HCT116 (cell line): ENCODE measurements at regions not wholly inside any gene's neighbourhood (a gene's known extent, or its start where the extent isn't known, plus 50 kb on each side); places are given as distances from the start of the nearest gene placed in this dataset.

Experiments used
- ATAC-seq: fragments of 200-7000 bp; cut with Tn5 transposase; 2 replicates; pipeline ENCODE4 v1.9.1; 2020; ENCODE audit warnings: mild to moderate bottlenecking, moderate library complexity
- BruUV-seq: library from RNA; stranded (reverse); fragments of 400-500 nt; replicated peaks from 2 replicates; lab custom pipeline; 2021; lab: Mats Ljungman, UMichigan
- CTCF ChIA-PET: fragments of 300-600 bp; sonication (Branson Sonifier 250); formaldehyde crosslinking; loops from one replicate; lab custom pipeline; 2021; ENCODE audit warnings: antibody characterized with exemption; lab: Charles Lee
- POLR2A ChIA-PET: fragments of 300-600, 350-600 bp; sonication (Branson Sonifier 250); formaldehyde crosslinking; loops from one replicate; lab custom pipeline; 2021; ENCODE audit warnings: antibody characterized with exemption; lab: Charles Lee
- RAD21 ChIA-PET, 2 experiments: fragments of 300-600 bp; sonication (Branson Sonifier 250); formaldehyde crosslinking; loops; one replicate each; lab custom pipeline; 2023; ENCODE audit warnings: low total read pairs in 2 of 2; ENCODE audit not compliant: uncharacterized antibody in 2 of 2, unreplicated experiment in 2 of 2, low non-redundant PET in 1 of 2; lab: Charles Lee
- DNase-seq: peaks from one replicate; pipeline ENCODE4 v3.0.0-alpha.2; 2010; ENCODE audit warnings: low read depth, low spot score
- H2AFZ ChIP-seq: fragments of 200-600 bp; shearing (Covaris generic), sonication (generic); 2 replicates; pipeline ENCODE4 v1.6.1; 2017; ENCODE audit warnings: low read depth, mixed run types, mixed read lengths, antibody characterized with exemption, low read length; ENCODE audit not compliant: poor library complexity, severe bottlenecking
- H3K27ac ChIP-seq: 2 replicates; pipeline ENCODE4 v1.5.1; 2012; ENCODE audit warnings: low read depth, low read length
- H3K27me3 ChIP-seq: fragments of 200-600 bp; sonication (generic); 2 replicates; pipeline ENCODE4 v1.6.1; 2016; ENCODE audit warnings: mixed run types, low read length, mixed read lengths; ENCODE audit not compliant: insufficient read depth
- H3K36me3 ChIP-seq, 2 experiments: fragments of 200-500 bp in 1 of 2; fragments of 200-600 bp in 1 of 2; sonication (Bioruptor generic) in 1 of 2; sonication (generic) in 1 of 2; 2 replicates each; pipeline versions ENCODE4 v1.5.1 to v1.6.1; 2014 to 2016; ENCODE audit warnings: low read length in 2 of 2, inconsistent platforms in 1 of 2, mixed read lengths in 1 of 2, mixed run types in 1 of 2; ENCODE audit not compliant: insufficient read depth in 2 of 2, control insufficient read depth in 1 of 2
- H3K4me1 ChIP-seq, 2 experiments: fragments of 200-600 bp in 1 of 2; sonication (generic) in 1 of 2; 2 replicates each; pipeline versions ENCODE4 v1.5.1 to v1.6.1; 2012 to 2017; ENCODE audit warnings: low read length in 2 of 2, inconsistent platforms in 1 of 2, mild to moderate bottlenecking in 1 of 2, mixed read lengths in 1 of 2, mixed run types in 1 of 2, moderate library complexity in 1 of 2; ENCODE audit not compliant: insufficient read depth in 2 of 2, control insufficient read depth in 1 of 2
- H3K4me2 ChIP-seq: fragments of 200-600 bp; sonication (generic); 2 replicates; pipeline ENCODE4 v1.6.1; 2017; ENCODE audit warnings: mixed run types, low read length, mixed read lengths
- H3K4me3 ChIP-seq, 2 experiments: fragments of 200-600 bp in 1 of 2; sonication (generic) in 1 of 2; replicated peaks in 1 of 2; 2 replicates each; pipeline ENCODE4 v1.5.1; 2011 to 2016; ENCODE audit warnings: low read length in 2 of 2, control low read depth in 1 of 2, low read depth in 1 of 2, mild to moderate bottlenecking in 1 of 2, mixed read lengths in 1 of 2, mixed run types in 1 of 2
- H3K79me2 ChIP-seq: fragments of 200-600 bp; sonication (generic); 2 replicates; pipeline ENCODE4 v1.6.1; 2017; ENCODE audit warnings: mild to moderate bottlenecking, mixed run types, low read length, moderate library complexity, mixed read lengths; ENCODE audit not compliant: insufficient read depth
- H3K9ac ChIP-seq: fragments of 200-600 bp; sonication (generic); 2 replicates; pipeline ENCODE4 v1.6.1; 2016; ENCODE audit warnings: low read length, mixed read lengths
- H3K9me2 ChIP-seq: fragments of 200-600 bp; sonication (generic), shearing (Covaris generic); 2 replicates; pipeline ENCODE4 v1.6.1; 2017; ENCODE audit warnings: mixed run types, mild to moderate bottlenecking, moderate library complexity; ENCODE audit not compliant: insufficient read depth
- H3K9me3 ChIP-seq, 2 experiments: fragments of 200-500 bp in 1 of 2; fragments of 200-600 bp in 1 of 2; sonication (Bioruptor generic) in 1 of 2; sonication (generic) in 1 of 2; 2 replicates each; pipeline ENCODE4 v1.6.1; 2014 to 2017; ENCODE audit warnings: low read length in 2 of 2, mixed read lengths in 2 of 2, inconsistent platforms in 1 of 2, low read depth in 1 of 2, mild to moderate bottlenecking in 1 of 2, mixed run types in 1 of 2, moderate library complexity in 1 of 2; ENCODE audit not compliant: control insufficient read depth in 1 of 2, insufficient read depth in 1 of 2
- H4K20me1 ChIP-seq: fragments of 200-600 bp; sonication (generic), shearing (Covaris generic); 2 replicates; pipeline ENCODE4 v1.6.1; 2017; ENCODE audit warnings: mixed run types, mild to moderate bottlenecking, moderate library complexity; ENCODE audit not compliant: insufficient read depth
- CBX3 ChIP-seq: IDR thresholded peaks from 2 replicates; pipeline ENCODE4 v1.6.1; 2012; ENCODE audit warnings: low read depth
- CEBPB ChIP-seq: IDR thresholded peaks from 2 replicates; pipeline ENCODE4 v1.6.1; 2012; ENCODE audit warnings: low read depth
- EGR1 ChIP-seq: IDR thresholded peaks from 2 replicates; pipeline ENCODE4 v1.6.1; 2012; ENCODE audit warnings: low read depth
- ELF1 ChIP-seq: IDR thresholded peaks from 2 replicates; pipeline ENCODE4 v1.6.1; 2012; ENCODE audit warnings: low read depth, borderline replicate concordance
- EZH2phosphoT487 ChIP-seq: fragments of 200-600 bp; IDR thresholded peaks from 2 replicates; pipeline ENCODE4 v1.6.1; 2018; ENCODE audit warnings: antibody characterized with exemption, borderline replicate concordance
- JUND ChIP-seq: IDR thresholded peaks from 2 replicates; pipeline ENCODE4 v1.6.1; 2012
- MAX ChIP-seq: IDR thresholded peaks from 2 replicates; pipeline ENCODE4 v1.6.1; 2012
- POLR2A ChIP-seq: IDR thresholded peaks from 2 replicates; pipeline ENCODE4 v1.7.0; 2011; ENCODE audit warnings: borderline replicate concordance; ENCODE audit not compliant: insufficient read depth, insufficient read length; ENCODE audit errors: extremely low read depth
- RAD21 ChIP-seq: IDR thresholded peaks from 2 replicates; pipeline ENCODE4 v1.6.1; 2012; ENCODE audit warnings: low read depth, mild to moderate bottlenecking
- SIN3A ChIP-seq: IDR thresholded peaks from 2 replicates; pipeline ENCODE4 v1.6.1; 2012; ENCODE audit warnings: low read depth
- SP1 ChIP-seq: IDR thresholded peaks from 2 replicates; pipeline ENCODE4 v1.6.1; 2012; ENCODE audit warnings: low read depth
- TCF7L2 ChIP-seq: IDR thresholded peaks from 2 replicates; pipeline ENCODE4 v1.7.0; 2011; ENCODE audit warnings: borderline replicate concordance, inconsistent platforms; ENCODE audit not compliant: insufficient read depth, insufficient read length; ENCODE audit errors: extremely low read depth
- YY1 ChIP-seq: IDR thresholded peaks from 2 replicates; pipeline ENCODE4 v1.6.1; 2011; ENCODE audit warnings: low read length, low read depth, moderate library complexity, mild to moderate bottlenecking; ENCODE audit not compliant: insufficient replicate concordance; ENCODE audit errors: extremely low read depth
- ZBTB33 ChIP-seq: IDR thresholded peaks from 2 replicates; pipeline ENCODE4 v1.6.1; 2011; ENCODE audit warnings: mild to moderate bottlenecking, low read length, moderate library complexity; ENCODE audit not compliant: insufficient replicate concordance; ENCODE audit errors: extremely low read depth
- ZFX ChIP-seq: fragments of 450-650 bp; IDR thresholded peaks from 2 replicates; pipeline ENCODE4 v1.6.1; 2017
- intact Hi-C: fragments of 100-400 bp; cut with micrococcal nuclease; formaldehyde crosslinking; loops from 2 replicates; pipeline ENCODE4 v1.10.0; 2022

GRCh38 chr4:41331224-41331623 lies 74.5 kb downstream of the UCHL1 start:
- no TSS peak for BruUV-seq
- TF ChIP-seq YY1 (no peak), ZFX (no peak), SIN3A (no peak), POLR2A (no peak), MAX (no peak), CEBPB (no peak), EGR1 (no peak), CBX3 (no peak), SP1 (no peak), EZH2phosphoT487 (no peak), JUND (no peak), TCF7L2 (no peak), ZBTB33 (no peak), RAD21 (no peak), ELF1 (no peak)
- no peaks in the 10 kb centered on the region for H3K27me3 ChIP-seq
- no peak overlapping the region for H3K4me3 ChIP-seq
- peaks cover 10 to 29% of the 10 kb centered on the region in 2 experiments; a peak in 3 of 4 replicates for H3K4me1 ChIP-seq
- H3K4me2 ChIP-seq: no peak overlapping the region
- no peak overlapping the region for H2AFZ ChIP-seq
- H3K27ac ChIP-seq: no peak overlapping the region
- H3K36me3 ChIP-seq: no peaks in the 10 kb centered on the region
- no peak for DNase-seq
- POLR2A ChIA-PET: no interaction called here
- CTCF ChIA-PET: no interaction called here
- no peak for ATAC-seq
- intact Hi-C loops: no loop called here
- H3K79me2 ChIP-seq: no peaks in the 10 kb centered on the region
- no peaks in the 10 kb centered on the region for H4K20me1 ChIP-seq
- RAD21 ChIA-PET: no interaction called here
- no peak overlapping the region for H3K9ac ChIP-seq
- H3K9me3 ChIP-seq: no peaks in the 10 kb centered on the region
- H3K9me2 ChIP-seq: no peaks in the 10 kb centered on the region
